Fibroblast of mammary gland (primary cell): ENCODE measurements at regions not wholly inside any gene's neighbourhood (a gene's known extent, or its start where the extent isn't known, plus 50 kb on each side); places are given as distances from the start of the nearest gene placed in this dataset.
A peak's percentile ranks its signal among the peaks of the same experiment; 100 is the strongest.

ENCODE experiments used
- DNase-seq: peaks from one replicate; pipeline ENCODE4 v3.0.0-alpha.2; 2010; ENCODE audit warnings: low read depth
- H3K4me3 ChIP-seq: 2 replicates; pipeline ENCODE4 v1.5.1; 2011; ENCODE audit warnings: low read depth, mild to moderate bottlenecking, low read length, moderate library complexity; ENCODE audit not compliant: control insufficient read depth
- TF ChIP-seq, protein P1 (sequence below): conservative IDR thresholded peaks from 2 replicates; pipeline ENCODE4 v1.5.1; 2011; ENCODE audit warnings: low read depth, low read length, inconsistent platforms; ENCODE audit not compliant: control insufficient read depth, insufficient read depth

- DNase-seq = no peak
- TF ChIP-seq, protein P1, sequence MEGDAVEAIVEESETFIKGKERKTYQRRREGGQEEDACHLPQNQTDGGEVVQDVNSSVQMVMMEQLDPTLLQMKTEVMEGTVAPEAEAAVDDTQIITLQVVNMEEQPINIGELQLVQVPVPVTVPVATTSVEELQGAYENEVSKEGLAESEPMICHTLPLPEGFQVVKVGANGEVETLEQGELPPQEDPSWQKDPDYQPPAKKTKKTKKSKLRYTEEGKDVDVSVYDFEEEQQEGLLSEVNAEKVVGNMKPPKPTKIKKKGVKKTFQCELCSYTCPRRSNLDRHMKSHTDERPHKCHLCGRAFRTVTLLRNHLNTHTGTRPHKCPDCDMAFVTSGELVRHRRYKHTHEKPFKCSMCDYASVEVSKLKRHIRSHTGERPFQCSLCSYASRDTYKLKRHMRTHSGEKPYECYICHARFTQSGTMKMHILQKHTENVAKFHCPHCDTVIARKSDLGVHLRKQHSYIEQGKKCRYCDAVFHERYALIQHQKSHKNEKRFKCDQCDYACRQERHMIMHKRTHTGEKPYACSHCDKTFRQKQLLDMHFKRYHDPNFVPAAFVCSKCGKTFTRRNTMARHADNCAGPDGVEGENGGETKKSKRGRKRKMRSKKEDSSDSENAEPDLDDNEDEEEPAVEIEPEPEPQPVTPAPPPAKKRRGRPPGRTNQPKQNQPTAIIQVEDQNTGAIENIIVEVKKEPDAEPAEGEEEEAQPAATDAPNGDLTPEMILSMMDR = no peak
- no peak overlapping the region for H3K4me3 ChIP-seq
Measured at GRCh38 chr5:110343616-110344015, 382.9 kb downstream of the TMEM232 start.

- TF ChIP-seq, protein P1 = no peak
- H3K4me3 ChIP-seq = no peak overlapping the region
- no peak for DNase-seq
Measured at GRCh38 chr5:110345623-110346022, 380.8 kb downstream of the TMEM232 start.

GRCh38 chr5:110346893-110347358, 379.5 kb downstream of the TMEM232 start:
- DNase-seq = no peak
- H3K4me3 ChIP-seq = no peak overlapping the region
- TF ChIP-seq, protein P1 = no peak

DNA sequence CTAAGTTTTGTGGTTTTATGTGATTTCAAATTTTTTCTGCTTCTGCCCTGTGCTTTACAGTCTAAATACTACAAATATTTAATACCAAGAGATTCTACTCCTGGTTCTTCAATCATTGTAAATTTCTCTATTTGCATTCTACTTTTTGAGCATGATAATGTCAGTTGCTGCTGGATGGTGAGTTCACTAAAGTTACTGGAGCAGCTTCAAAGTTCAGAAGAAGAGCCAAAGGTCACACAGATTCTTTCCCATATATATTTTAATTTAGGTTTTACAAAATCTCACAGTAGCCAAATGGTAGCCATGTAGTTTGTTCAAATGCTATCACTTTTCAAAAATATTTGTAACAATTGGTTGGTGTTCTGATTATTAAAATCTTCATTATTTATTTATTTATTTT, 378.7 kb downstream of the TMEM232 start:
- H3K4me3 ChIP-seq = no peak overlapping the region
- no peak for DNase-seq
- TF ChIP-seq, protein P1 = no peak

DNA sequence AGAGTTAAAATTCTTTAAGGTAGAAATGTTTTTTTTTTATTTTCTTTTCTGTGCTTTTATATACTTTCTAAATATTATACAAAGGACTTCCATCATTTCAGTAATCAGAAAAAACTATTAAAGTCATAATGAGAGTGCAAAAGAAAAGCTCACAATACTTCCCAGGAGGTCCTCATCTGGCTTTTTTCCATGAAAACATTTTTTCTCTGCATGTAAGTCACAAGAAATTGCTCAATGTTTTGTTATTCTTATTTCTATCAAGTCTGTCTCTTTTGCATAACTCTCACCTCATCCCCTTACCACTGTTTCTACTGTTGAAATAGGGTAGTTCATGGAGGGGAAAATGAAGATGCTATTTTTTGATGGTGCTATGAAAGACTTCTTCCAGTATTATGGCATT, 375.0 kb downstream of the TMEM232 start:
- peak; percentile 43 for DNase-seq

DNA sequence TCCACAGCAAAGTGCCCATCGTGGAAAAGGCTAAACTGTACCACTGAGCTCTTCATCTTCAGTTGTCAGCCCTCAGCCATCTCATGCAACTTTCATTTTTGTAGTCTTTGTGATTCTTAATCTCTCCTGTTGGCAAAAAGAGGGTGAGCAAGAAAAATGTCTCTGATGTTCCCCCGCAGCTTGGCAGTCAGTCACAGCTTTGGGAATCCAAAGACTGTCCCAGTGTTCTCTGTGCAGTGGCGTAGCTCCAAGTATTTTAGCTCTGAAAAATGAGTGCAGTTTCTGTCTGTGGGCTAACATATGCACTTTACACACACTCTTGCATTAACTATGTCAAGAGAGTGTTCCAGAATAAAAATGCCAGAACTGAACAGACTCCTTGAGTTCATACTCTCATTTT, 372.2 kb downstream of the TMEM232 start:
- TF ChIP-seq, protein P1 = no peak
- no peak overlapping the region for H3K4me3 ChIP-seq
- DNase-seq = peak; percentile 29

More for the DNA sequence above, 375.0 kb downstream of the TMEM232 start:
- no peak overlapping the region for H3K4me3 ChIP-seq
- TF ChIP-seq, protein P1 = no peak
